ENCODE measurements at regions not wholly inside any gene's neighbourhood (a gene's known extent, or its start where the extent isn't known, plus 50 kb on each side); places are given as distances from the start of the nearest gene placed in this dataset.

DNA sequence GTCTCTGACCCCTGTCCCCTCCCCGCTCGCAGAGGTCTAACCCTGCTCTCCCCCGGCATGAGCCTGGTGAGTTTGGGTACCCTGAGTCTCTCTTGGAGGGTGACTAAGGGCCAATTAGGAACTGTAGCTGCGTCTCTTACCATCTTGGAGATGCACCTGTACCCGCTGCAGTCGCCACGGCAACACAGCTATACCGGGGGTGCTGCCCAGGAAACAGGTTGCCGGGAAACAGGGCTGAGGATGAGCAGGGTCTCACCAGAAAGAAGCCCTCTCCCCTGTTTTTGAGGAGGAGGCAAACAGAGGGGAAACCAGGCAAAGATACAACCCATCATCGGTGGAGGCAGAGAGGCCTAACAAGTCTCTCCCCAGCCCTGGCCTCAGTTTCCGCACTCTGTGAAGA is 140.2 kb downstream of the TMEM132E start:
- no peak for TF ChIP-seq ATF3 (IDR thresholded peaks at IDR 0.05)
- TF ChIP-seq CTCF (IDR thresholded peaks at IDR 0.05; ENCODE audit: low read depth, low read length, missing input control), result no peak
- TF ChIP-seq RAD21 (IDR thresholded peaks at IDR 0.05), result no peak
- TF ChIP-seq, protein P1, sequence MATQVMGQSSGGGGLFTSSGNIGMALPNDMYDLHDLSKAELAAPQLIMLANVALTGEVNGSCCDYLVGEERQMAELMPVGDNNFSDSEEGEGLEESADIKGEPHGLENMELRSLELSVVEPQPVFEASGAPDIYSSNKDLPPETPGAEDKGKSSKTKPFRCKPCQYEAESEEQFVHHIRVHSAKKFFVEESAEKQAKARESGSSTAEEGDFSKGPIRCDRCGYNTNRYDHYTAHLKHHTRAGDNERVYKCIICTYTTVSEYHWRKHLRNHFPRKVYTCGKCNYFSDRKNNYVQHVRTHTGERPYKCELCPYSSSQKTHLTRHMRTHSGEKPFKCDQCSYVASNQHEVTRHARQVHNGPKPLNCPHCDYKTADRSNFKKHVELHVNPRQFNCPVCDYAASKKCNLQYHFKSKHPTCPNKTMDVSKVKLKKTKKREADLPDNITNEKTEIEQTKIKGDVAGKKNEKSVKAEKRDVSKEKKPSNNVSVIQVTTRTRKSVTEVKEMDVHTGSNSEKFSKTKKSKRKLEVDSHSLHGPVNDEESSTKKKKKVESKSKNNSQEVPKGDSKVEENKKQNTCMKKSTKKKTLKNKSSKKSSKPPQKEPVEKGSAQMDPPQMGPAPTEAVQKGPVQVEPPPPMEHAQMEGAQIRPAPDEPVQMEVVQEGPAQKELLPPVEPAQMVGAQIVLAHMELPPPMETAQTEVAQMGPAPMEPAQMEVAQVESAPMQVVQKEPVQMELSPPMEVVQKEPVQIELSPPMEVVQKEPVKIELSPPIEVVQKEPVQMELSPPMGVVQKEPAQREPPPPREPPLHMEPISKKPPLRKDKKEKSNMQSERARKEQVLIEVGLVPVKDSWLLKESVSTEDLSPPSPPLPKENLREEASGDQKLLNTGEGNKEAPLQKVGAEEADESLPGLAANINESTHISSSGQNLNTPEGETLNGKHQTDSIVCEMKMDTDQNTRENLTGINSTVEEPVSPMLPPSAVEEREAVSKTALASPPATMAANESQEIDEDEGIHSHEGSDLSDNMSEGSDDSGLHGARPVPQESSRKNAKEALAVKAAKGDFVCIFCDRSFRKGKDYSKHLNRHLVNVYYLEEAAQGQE (IDR thresholded peaks at IDR 0.05), result no peak
- no peak for TF ChIP-seq FOXA1 (IDR thresholded peaks at IDR 0.05)
- TF ChIP-seq, protein P2, sequence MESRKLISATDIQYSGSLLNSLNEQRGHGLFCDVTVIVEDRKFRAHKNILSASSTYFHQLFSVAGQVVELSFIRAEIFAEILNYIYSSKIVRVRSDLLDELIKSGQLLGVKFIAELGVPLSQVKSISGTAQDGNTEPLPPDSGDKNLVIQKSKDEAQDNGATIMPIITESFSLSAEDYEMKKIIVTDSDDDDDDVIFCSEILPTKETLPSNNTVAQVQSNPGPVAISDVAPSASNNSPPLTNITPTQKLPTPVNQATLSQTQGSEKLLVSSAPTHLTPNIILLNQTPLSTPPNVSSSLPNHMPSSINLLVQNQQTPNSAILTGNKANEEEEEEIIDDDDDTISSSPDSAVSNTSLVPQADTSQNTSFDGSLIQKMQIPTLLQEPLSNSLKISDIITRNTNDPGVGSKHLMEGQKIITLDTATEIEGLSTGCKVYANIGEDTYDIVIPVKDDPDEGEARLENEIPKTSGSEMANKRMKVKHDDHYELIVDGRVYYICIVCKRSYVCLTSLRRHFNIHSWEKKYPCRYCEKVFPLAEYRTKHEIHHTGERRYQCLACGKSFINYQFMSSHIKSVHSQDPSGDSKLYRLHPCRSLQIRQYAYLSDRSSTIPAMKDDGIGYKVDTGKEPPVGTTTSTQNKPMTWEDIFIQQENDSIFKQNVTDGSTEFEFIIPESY (IDR thresholded peaks at IDR 0.05), result no peak
- TF ChIP-seq HNF4A (conservative IDR thresholded peaks at IDR 0.05), result no peak
- no peak for TF ChIP-seq RXRA (IDR thresholded peaks at IDR 0.05)
- TF ChIP-seq TAF1 (conservative IDR thresholded peaks at IDR 0.05), result no peak
